ENCODE measurements at regions not wholly inside any gene's neighbourhood (a gene's known extent, or its start where the extent isn't known, plus 50 kb on each side); places are given as distances from the start of the nearest gene placed in this dataset.
A peak's percentile ranks its signal among the peaks of the same experiment; 100 is the strongest.

- TF ChIP-seq EZH2 (IDR thresholded peaks at IDR 0.05; ENCODE audit: insufficient read depth, low read length) = no peak
- TF ChIP-seq CTCF (IDR thresholded peaks at IDR 0.05; ENCODE audit: insufficient read depth, low read depth, low read length) = no peak
- Histone ChIP-seq H3K79me2 (ENCODE audit: insufficient read depth, low read length) (no peaks in the 10 kb centered on the region), H3K4me3 (ENCODE audit: insufficient read depth, low read depth, low read length) (no peak overlapping the region), H3K9ac (ENCODE audit: low read length) (no peak overlapping the region), H3K4me2 (ENCODE audit: low read length) (peak overlapping the region; percentile 68), H3K27ac (ENCODE audit: low read depth, low read length) (no peak overlapping the region), H2AFZ (ENCODE audit: low read depth, low read length) (no peak overlapping the region), H3K27me3 (ENCODE audit: insufficient read depth, low read length) (no peaks in the 10 kb centered on the region), H3K9me3 (ENCODE audit: insufficient read depth, low read depth, low read length) (no peaks in the 10 kb centered on the region), H3K36me3 (ENCODE audit: insufficient read depth, low read length) (no peaks in the 10 kb centered on the region), H4K20me1 (ENCODE audit: insufficient read depth, low read length) (no peaks in the 10 kb centered on the region), H3K4me1 (ENCODE audit: insufficient read depth, low read length) (peaks cover 6% of the 10 kb centered on the region)
- H3K27ac Mint-ChIP-seq (ENCODE audit: unreplicated experiment) = no peak overlapping the region
- FAIRE-seq (no peak), DNase-seq (ENCODE audit: low read depth) (no peak)
- H3K9me3 Mint-ChIP-seq (ENCODE audit: unreplicated experiment) = peaks cover 2% of the 10 kb centered on the region
- H3K27me3 Mint-ChIP-seq (ENCODE audit: low read depth, unreplicated experiment) = no peaks in the 10 kb centered on the region
- H3K36me3 Mint-ChIP-seq (ENCODE audit: low read depth, unreplicated experiment) = no peaks in the 10 kb centered on the region
- H3K4me3 Mint-ChIP-seq (ENCODE audit: unreplicated experiment) = no peak overlapping the region
- peaks cover 21% of the 10 kb centered on the region for H3K4me1 Mint-ChIP-seq (ENCODE audit: low read depth, unreplicated experiment)
Measured at GRCh38 chr1:43058056-43058455, 99.4 kb upstream of the SLC2A1 start.

DNA sequence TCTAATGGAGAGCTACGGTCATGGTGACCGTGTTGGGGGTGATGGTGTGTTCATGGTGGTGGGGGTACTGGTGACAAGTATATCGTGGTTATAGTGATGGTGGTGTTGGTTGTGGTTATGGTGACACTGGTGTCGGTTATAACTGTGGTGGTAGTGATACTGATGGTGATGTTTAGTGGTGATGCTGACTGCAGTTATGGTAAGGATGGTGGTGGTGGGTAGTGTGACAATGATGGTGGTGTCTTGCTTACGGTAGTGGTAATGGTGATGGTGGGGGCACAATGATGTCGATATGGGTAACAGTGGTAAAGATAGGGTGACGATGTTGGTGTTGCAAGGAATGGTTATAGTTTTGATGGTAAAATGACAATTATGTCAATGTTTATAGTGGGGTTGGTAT lies 98.9 kb upstream of the SLC2A1 start:
- H3K4me1 Mint-ChIP-seq (ENCODE audit: low read depth, unreplicated experiment) = peaks cover 21% of the 10 kb centered on the region
- Histone ChIP-seq H4K20me1 (ENCODE audit: insufficient read depth, low read length) (no peaks in the 10 kb centered on the region), H3K4me3 (ENCODE audit: insufficient read depth, low read depth, low read length) (no peak overlapping the region), H3K4me1 (ENCODE audit: insufficient read depth, low read length) (peaks cover 6% of the 10 kb centered on the region), H3K9me3 (ENCODE audit: insufficient read depth, low read depth, low read length) (no peaks in the 10 kb centered on the region), H3K27me3 (ENCODE audit: insufficient read depth, low read length) (no peaks in the 10 kb centered on the region), H3K79me2 (ENCODE audit: insufficient read depth, low read length) (no peaks in the 10 kb centered on the region), H2AFZ (ENCODE audit: low read depth, low read length) (no peak overlapping the region), H3K9ac (ENCODE audit: low read length) (no peak overlapping the region), H3K4me2 (ENCODE audit: low read length) (no peak overlapping the region), H3K27ac (ENCODE audit: low read depth, low read length) (no peak overlapping the region), H3K36me3 (ENCODE audit: insufficient read depth, low read length) (no peaks in the 10 kb centered on the region)
- H3K9me3 Mint-ChIP-seq (ENCODE audit: unreplicated experiment) = peaks cover 2% of the 10 kb centered on the region
- no peak overlapping the region for H3K27ac Mint-ChIP-seq (ENCODE audit: unreplicated experiment)
- no peaks in the 10 kb centered on the region for H3K36me3 Mint-ChIP-seq (ENCODE audit: low read depth, unreplicated experiment)
- FAIRE-seq (no peak), DNase-seq (ENCODE audit: low read depth) (no peak)
- no peaks in the 10 kb centered on the region for H3K27me3 Mint-ChIP-seq (ENCODE audit: low read depth, unreplicated experiment)
- no peak for TF ChIP-seq CTCF (IDR thresholded peaks at IDR 0.05; ENCODE audit: insufficient read depth, low read depth, low read length)
- no peak for TF ChIP-seq EZH2 (IDR thresholded peaks at IDR 0.05; ENCODE audit: insufficient read depth, low read length)
- H3K4me3 Mint-ChIP-seq (ENCODE audit: unreplicated experiment) = no peak overlapping the region

DNA sequence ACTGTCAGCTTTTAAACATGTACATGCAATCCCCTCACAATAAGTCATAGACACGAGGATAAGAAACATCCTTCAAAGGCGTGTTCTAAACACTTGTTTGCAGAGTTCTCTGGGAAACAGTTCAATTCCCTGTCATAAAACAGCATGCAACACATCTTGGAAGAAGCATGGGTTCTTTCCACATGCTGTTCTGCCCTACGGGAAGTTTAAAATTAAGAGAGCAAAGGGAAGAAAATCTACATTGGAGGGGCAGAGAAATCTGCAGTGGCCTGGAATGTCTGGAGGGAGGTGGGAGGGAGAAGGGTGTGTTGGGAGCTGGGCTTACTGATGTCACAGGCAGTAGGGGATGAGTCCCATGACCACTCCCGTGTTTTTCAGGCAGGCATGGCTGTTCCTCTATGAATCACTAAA lies 98.3 kb upstream of the SLC2A1 start:
- H3K4me1 Mint-ChIP-seq (ENCODE audit: low read depth, unreplicated experiment) = peaks cover 23% of the 10 kb centered on the region

More for the DNA sequence above, 98.3 kb upstream of the SLC2A1 start:
- Mint-ChIP-seq H3K27me3 (ENCODE audit: low read depth, unreplicated experiment) (peaks cover 2% of the 10 kb centered on the region), H3K4me3 (ENCODE audit: unreplicated experiment) (no peak overlapping the region), H3K9me3 (ENCODE audit: unreplicated experiment) (peaks cover 2% of the 10 kb centered on the region), H3K36me3 (ENCODE audit: low read depth, unreplicated experiment) (no peaks in the 10 kb centered on the region), H3K27ac (ENCODE audit: unreplicated experiment) (no peak overlapping the region)
- no peaks in the 10 kb centered on the region for H4K20me1 ChIP-seq (ENCODE audit: insufficient read depth, low read length)
- H3K9me3 ChIP-seq (ENCODE audit: insufficient read depth, low read depth, low read length) = no peaks in the 10 kb centered on the region
- FAIRE-seq = peak; percentile 9
- H3K79me2 ChIP-seq (ENCODE audit: insufficient read depth, low read length) = no peaks in the 10 kb centered on the region
- H3K27me3 ChIP-seq (ENCODE audit: insufficient read depth, low read length) = no peaks in the 10 kb centered on the region
- no peaks in the 10 kb centered on the region for H3K36me3 ChIP-seq (ENCODE audit: insufficient read depth, low read length)
- peaks cover 6% of the 10 kb centered on the region for H3K4me1 ChIP-seq (ENCODE audit: insufficient read depth, low read length)
- no peak overlapping the region for H3K9ac ChIP-seq (ENCODE audit: low read length)
- TF ChIP-seq CTCF (IDR thresholded peaks at IDR 0.05; ENCODE audit: insufficient read depth, low read depth, low read length) (no peak), EZH2 (IDR thresholded peaks at IDR 0.05; ENCODE audit: insufficient read depth, low read length) (no peak)
- H3K4me3 ChIP-seq (ENCODE audit: insufficient read depth, low read depth, low read length) = no peak overlapping the region
- no peak overlapping the region for H3K4me2 ChIP-seq (ENCODE audit: low read length)
- H3K27ac ChIP-seq (ENCODE audit: low read depth, low read length) = no peak overlapping the region
- no peak for DNase-seq (ENCODE audit: low read depth)
- H2AFZ ChIP-seq (ENCODE audit: low read depth, low read length) = no peak overlapping the region
